Neural cell (in vitro differentiated cells): ENCODE measurements at regions not wholly inside any gene's neighbourhood (a gene's known extent, or its start where the extent isn't known, plus 50 kb on each side); places are given as distances from the start of the nearest gene placed in this dataset.
"Not testable (repeated sequence)": the region's sequence is repeated elsewhere in the genome, so short reads cannot be mapped to it uniquely, and the experiment has no call there.

Experiments used
- CTCF ChIP-seq: fragments of 450-650 bp; IDR thresholded peaks from 2 replicates; pipeline ENCODE4 v1.5.1; 2014; ENCODE audit warnings: antibody characterized with exemption, mild to moderate bottlenecking, moderate library complexity; ENCODE audit not compliant: poor library complexity, severe bottlenecking
- RAD21 ChIP-seq: fragments of 450-650 bp; conservative IDR thresholded peaks from 2 replicates; pipeline ENCODE4 v1.6.1; 2014; ENCODE audit warnings: antibody characterized with exemption, mild to moderate bottlenecking, moderate library complexity

GRCh38 chr15:83383608-83384139 is 63.5 kb upstream of the SH3GL3 start:
- not testable (repeated sequence) for TF ChIP-seq CTCF, RAD21
